ENCODE measurements at regions not wholly inside any gene's neighbourhood (a gene's known extent, or its start where the extent isn't known, plus 50 kb on each side); places are given as distances from the start of the nearest gene placed in this dataset.

DNA sequence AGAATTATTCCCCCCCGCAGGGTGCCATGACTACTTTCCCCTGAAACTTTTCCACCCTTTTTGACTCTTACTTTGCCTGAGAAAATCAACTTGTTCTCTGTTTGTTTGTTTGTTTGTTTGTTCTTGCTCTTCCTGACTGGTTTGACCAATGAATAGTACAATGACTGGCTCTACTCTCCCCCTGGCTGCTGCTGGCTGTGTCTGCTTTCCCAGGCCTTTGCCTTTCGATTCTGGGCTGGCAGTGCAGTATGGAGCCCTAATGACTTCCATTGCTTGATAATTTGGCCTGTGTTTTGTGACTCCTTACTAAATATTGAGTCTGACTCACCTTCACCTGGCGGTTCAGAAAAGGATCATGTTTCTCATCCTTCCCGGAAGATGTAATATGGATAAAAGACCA lies 241.1 kb downstream of the TMEM182 start:
- no peaks in the 10 kb centered on the region for H3K79me2 ChIP-seq (ENCODE audit: insufficient read depth, low read length)

DNA sequence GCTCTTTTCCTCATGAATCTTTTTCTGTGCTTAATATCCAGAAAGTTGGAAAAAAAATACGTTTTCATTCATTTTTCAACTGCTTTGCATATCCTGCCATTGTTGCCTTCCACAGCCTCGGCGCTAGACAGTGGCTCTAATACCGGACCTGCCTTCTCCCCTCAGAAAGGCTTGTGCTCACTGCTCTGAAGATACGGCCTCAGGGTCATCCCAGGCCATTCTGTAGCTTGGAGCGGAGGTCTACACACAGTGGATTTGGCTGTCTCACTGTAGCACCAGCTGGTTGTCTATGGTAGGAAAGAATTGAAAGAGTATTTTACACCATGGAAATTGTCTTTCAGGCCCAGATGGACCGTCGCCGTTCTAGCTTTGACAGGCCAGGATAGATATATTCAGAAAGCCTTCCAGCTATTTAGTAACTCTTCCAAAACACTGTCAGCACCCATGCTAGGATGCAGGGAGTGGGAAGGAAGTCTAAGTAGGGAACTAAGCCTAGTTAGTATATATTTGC lies 242.0 kb downstream of the TMEM182 start:
- H3K9ac ChIP-seq (ENCODE audit: low read depth, low read length) = no peak overlapping the region
- H3K27me3 ChIP-seq (ENCODE audit: insufficient read depth, low read length, poor library complexity) = no peaks in the 10 kb centered on the region
- no peaks in the 10 kb centered on the region for H3K4me1 ChIP-seq (ENCODE audit: insufficient read depth, low read length)
- H2AFZ ChIP-seq (ENCODE audit: low read depth, low read length) = no peak overlapping the region
- H3K79me2 ChIP-seq (ENCODE audit: insufficient read depth, low read length) = no peaks in the 10 kb centered on the region
- H3K9me3 ChIP-seq (ENCODE audit: insufficient read depth, low read length, severe bottlenecking) = no peaks in the 10 kb centered on the region
- H3K4me3 ChIP-seq (ENCODE audit: low read depth in 1 of 2, low read length in 2 of 2) = no peak overlapping the region
- no peak overlapping the region for H3K27ac ChIP-seq (ENCODE audit: low read length)
- no peak overlapping the region for H3K4me2 ChIP-seq (ENCODE audit: insufficient read depth, low read length)
- no peaks in the 10 kb centered on the region for H3K36me3 ChIP-seq (ENCODE audit: insufficient read depth, low read length)
- no peaks in the 10 kb centered on the region for H4K20me1 ChIP-seq (ENCODE audit: insufficient read depth, low read length)
- no peak for TF ChIP-seq EZH2 (IDR thresholded peaks at IDR 0.05; ENCODE audit: borderline replicate concordance, low read depth, low read length, severe bottlenecking)
- TF ChIP-seq, protein P1, sequence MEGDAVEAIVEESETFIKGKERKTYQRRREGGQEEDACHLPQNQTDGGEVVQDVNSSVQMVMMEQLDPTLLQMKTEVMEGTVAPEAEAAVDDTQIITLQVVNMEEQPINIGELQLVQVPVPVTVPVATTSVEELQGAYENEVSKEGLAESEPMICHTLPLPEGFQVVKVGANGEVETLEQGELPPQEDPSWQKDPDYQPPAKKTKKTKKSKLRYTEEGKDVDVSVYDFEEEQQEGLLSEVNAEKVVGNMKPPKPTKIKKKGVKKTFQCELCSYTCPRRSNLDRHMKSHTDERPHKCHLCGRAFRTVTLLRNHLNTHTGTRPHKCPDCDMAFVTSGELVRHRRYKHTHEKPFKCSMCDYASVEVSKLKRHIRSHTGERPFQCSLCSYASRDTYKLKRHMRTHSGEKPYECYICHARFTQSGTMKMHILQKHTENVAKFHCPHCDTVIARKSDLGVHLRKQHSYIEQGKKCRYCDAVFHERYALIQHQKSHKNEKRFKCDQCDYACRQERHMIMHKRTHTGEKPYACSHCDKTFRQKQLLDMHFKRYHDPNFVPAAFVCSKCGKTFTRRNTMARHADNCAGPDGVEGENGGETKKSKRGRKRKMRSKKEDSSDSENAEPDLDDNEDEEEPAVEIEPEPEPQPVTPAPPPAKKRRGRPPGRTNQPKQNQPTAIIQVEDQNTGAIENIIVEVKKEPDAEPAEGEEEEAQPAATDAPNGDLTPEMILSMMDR (IDR thresholded peaks at IDR 0.05; ENCODE audit: borderline replicate concordance, extremely low read depth, low read length, poor library complexity, severe bottlenecking) = no peak
- DNase-seq (no peak), ATAC-seq (ENCODE audit: insufficient read depth, low read depth) (no peak)

More for the DNA sequence above, 241.1 kb downstream of the TMEM182 start:
- H3K4me3 ChIP-seq (ENCODE audit: low read depth in 1 of 2, low read length in 2 of 2) = no peak overlapping the region
- H3K4me1 ChIP-seq (ENCODE audit: insufficient read depth, low read length) = no peaks in the 10 kb centered on the region
- no peak overlapping the region for H2AFZ ChIP-seq (ENCODE audit: low read depth, low read length)
- H3K9ac ChIP-seq (ENCODE audit: low read depth, low read length) = no peak overlapping the region
- H3K4me2 ChIP-seq (ENCODE audit: insufficient read depth, low read length) = no peak overlapping the region
- no peaks in the 10 kb centered on the region for H3K36me3 ChIP-seq (ENCODE audit: insufficient read depth, low read length)
- no peaks in the 10 kb centered on the region for H3K9me3 ChIP-seq (ENCODE audit: insufficient read depth, low read length, severe bottlenecking)
- no peaks in the 10 kb centered on the region for H3K27me3 ChIP-seq (ENCODE audit: insufficient read depth, low read length, poor library complexity)
- no peak overlapping the region for H3K27ac ChIP-seq (ENCODE audit: low read length)
- H4K20me1 ChIP-seq (ENCODE audit: insufficient read depth, low read length) = no peaks in the 10 kb centered on the region
- TF ChIP-seq, protein P1 (IDR thresholded peaks at IDR 0.05; ENCODE audit: borderline replicate concordance, extremely low read depth, low read length, poor library complexity, severe bottlenecking) = no peak
- no peak for TF ChIP-seq EZH2 (IDR thresholded peaks at IDR 0.05; ENCODE audit: borderline replicate concordance, low read depth, low read length, severe bottlenecking)
- DNase-seq (no peak), ATAC-seq (ENCODE audit: insufficient read depth, low read depth) (no peak)

DNA sequence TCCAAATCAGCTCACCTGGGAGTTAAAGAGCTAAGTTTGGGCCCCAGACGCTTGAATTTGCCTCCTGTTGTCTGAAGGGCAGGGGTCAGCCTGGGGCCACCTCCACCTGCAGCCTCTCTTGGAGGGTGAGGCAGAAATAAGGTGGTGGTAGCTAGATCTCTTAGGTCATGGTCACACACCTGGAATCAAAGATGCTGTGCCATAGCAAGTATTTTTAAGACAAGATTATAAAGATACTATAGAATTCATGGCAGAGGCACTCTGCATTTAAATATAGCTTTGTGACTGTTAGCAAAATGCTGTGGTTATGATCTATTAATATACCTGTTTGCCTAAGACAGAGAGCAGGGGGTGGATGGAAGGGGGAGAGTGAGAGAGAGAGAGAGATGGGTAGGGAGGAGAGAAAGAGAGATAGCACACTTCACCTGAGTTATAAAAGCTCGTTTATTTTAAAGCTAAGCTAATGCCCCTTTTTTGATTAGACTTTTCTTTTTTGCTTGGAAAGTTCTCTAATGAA lies 242.7 kb downstream of the TMEM182 start:
- Histone ChIP-seq H3K9me3 (ENCODE audit: insufficient read depth, low read length, severe bottlenecking) (no peaks in the 10 kb centered on the region), H2AFZ (ENCODE audit: low read depth, low read length) (no peak overlapping the region), H3K36me3 (ENCODE audit: insufficient read depth, low read length) (no peaks in the 10 kb centered on the region), H3K79me2 (ENCODE audit: insufficient read depth, low read length) (no peaks in the 10 kb centered on the region), H3K27me3 (ENCODE audit: insufficient read depth, low read length, poor library complexity) (no peaks in the 10 kb centered on the region), H3K27ac (ENCODE audit: low read length) (no peak overlapping the region), H3K4me1 (ENCODE audit: insufficient read depth, low read length) (no peaks in the 10 kb centered on the region), H4K20me1 (ENCODE audit: insufficient read depth, low read length) (no peaks in the 10 kb centered on the region), H3K4me2 (ENCODE audit: insufficient read depth, low read length) (no peak overlapping the region), H3K4me3 (ENCODE audit: low read depth in 1 of 2, low read length in 2 of 2) (no peak overlapping the region), H3K9ac (ENCODE audit: low read depth, low read length) (no peak overlapping the region)
- ATAC-seq (ENCODE audit: insufficient read depth, low read depth) (no peak), DNase-seq (no peak)
- TF ChIP-seq, protein P1 (IDR thresholded peaks at IDR 0.05; ENCODE audit: borderline replicate concordance, extremely low read depth, low read length, poor library complexity, severe bottlenecking) = no peak
- TF ChIP-seq EZH2 (IDR thresholded peaks at IDR 0.05; ENCODE audit: borderline replicate concordance, low read depth, low read length, severe bottlenecking) = no peak
